ENCODE measurements at regions not wholly inside any gene's neighbourhood (a gene's known extent, or its start where the extent isn't known, plus 50 kb on each side); places are given as distances from the start of the nearest gene placed in this dataset.

DNA sequence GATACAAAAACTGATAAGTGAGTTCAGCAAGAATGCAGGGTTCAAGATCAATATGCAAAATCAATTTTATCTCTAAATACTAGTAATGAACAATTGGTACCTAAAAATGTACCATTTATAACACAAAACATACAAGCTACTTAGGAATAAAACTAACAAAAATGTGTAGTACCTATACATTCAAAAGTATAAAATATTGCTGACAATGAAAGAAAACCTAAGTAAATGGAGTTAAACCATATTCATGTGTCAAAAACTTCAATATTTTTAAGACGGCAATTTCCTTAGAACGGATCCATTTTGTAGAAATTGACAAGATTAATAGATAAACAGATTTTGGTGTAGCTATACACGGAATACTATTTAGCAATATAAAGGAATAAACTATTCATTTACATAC, 343.1 kb upstream of the CCDC54 start:
- TF ChIP-seq, protein P1, sequence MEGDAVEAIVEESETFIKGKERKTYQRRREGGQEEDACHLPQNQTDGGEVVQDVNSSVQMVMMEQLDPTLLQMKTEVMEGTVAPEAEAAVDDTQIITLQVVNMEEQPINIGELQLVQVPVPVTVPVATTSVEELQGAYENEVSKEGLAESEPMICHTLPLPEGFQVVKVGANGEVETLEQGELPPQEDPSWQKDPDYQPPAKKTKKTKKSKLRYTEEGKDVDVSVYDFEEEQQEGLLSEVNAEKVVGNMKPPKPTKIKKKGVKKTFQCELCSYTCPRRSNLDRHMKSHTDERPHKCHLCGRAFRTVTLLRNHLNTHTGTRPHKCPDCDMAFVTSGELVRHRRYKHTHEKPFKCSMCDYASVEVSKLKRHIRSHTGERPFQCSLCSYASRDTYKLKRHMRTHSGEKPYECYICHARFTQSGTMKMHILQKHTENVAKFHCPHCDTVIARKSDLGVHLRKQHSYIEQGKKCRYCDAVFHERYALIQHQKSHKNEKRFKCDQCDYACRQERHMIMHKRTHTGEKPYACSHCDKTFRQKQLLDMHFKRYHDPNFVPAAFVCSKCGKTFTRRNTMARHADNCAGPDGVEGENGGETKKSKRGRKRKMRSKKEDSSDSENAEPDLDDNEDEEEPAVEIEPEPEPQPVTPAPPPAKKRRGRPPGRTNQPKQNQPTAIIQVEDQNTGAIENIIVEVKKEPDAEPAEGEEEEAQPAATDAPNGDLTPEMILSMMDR (IDR thresholded peaks at IDR 0.05; ENCODE audit: low read depth, low read length, missing control alignments): no peak
- Histone ChIP-seq H3K27ac (no peak overlapping the region), H3K27me3 (replicated peaks) (no peaks in the 10 kb centered on the region), H3K4me3 (ENCODE audit: low read depth, low read length) (no peak overlapping the region), H3K36me3 (replicated peaks) (no peaks in the 10 kb centered on the region)
- in situ Hi-C loops (cut with HindIII; ENCODE audit: low pct_ligation_motif_present, low sequenced_read_pairs): no loop called here
- DNase-seq: no peak

DNA sequence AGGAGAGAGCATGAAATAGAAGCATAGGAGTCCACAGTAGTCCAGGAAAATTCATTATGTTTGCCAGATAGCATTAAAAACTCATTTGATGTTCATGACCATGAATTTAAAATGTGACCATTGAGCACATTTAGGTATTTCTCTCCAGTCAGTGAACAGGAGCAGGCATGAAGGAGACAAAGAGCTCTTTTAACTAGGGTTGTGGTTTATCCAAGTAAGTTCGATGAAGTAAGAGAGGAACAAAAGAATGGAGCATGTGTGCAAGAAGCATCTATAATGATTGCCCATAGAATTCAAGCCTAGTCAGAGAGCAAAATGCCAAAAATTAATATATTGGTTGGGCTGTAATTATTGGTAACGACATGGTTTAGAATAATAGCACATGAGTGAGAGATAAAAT, 342.1 kb upstream of the CCDC54 start:
- Histone ChIP-seq H3K36me3 (replicated peaks) (no peaks in the 10 kb centered on the region), H3K4me3 (ENCODE audit: low read depth, low read length) (no peak overlapping the region), H3K27ac (no peak overlapping the region), H3K27me3 (replicated peaks) (no peaks in the 10 kb centered on the region)
- TF ChIP-seq, protein P1 (IDR thresholded peaks at IDR 0.05; ENCODE audit: low read depth, low read length, missing control alignments): no peak
- DNase-seq: no peak
- in situ Hi-C loops (cut with HindIII; ENCODE audit: low pct_ligation_motif_present, low sequenced_read_pairs): no loop called here

DNA sequence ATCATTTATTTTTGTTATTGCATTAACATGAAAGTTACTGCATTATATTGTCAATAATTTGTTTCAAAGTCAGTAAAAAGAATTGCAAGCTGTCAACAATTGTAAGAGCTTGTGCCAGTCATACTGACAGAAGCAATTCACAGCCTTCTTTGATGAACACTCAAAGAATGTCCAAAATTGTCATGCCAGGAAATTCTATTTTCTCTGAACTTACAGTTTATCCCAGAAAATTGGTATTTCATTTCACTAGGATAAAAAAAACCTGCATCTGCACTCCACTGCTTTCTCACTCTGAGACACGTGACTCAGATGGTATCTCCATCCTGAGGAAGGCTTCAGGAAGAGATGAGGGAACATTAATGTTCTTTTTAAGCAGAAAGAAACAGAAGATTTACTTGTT, 332.6 kb upstream of the CCDC54 start:
- no peaks in the 10 kb centered on the region for H3K36me3 ChIP-seq (replicated peaks)
- in situ Hi-C loops (cut with HindIII; ENCODE audit: low pct_ligation_motif_present, low sequenced_read_pairs): no loop called here
- TF ChIP-seq, protein P1 (IDR thresholded peaks at IDR 0.05; ENCODE audit: low read depth, low read length, missing control alignments): no peak
- H3K27ac ChIP-seq: no peak overlapping the region
- no peak for DNase-seq
- H3K4me3 ChIP-seq (ENCODE audit: low read depth, low read length): no peak overlapping the region
- H3K27me3 ChIP-seq (replicated peaks): no peaks in the 10 kb centered on the region

DNA sequence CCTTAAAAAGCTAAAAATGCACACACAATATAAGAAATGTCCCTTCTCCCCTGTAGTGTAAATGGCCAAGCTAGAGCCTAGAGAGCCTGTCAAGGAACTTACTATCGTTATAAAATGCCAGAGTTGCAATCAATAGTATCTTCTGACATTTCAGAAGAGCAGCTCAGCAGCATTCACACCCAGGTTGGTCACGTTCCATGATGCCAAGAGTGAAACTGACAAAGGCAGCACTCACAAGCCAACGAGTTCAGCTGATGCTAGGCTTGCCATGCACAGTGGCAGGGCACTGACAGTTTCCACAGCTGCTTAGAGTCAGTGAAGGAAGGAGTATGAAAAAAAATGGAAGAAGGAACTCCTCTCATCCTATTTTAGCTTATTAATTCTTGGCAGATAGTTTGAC, 331.4 kb upstream of the CCDC54 start:
- no peak overlapping the region for H3K4me3 ChIP-seq (ENCODE audit: low read depth, low read length)
- H3K27me3 ChIP-seq (replicated peaks): no peaks in the 10 kb centered on the region
- TF ChIP-seq, protein P1 (IDR thresholded peaks at IDR 0.05; ENCODE audit: low read depth, low read length, missing control alignments): no peak
- no peak for DNase-seq
- H3K27ac ChIP-seq: no peak overlapping the region
- no peaks in the 10 kb centered on the region for H3K36me3 ChIP-seq (replicated peaks)
- in situ Hi-C loops (cut with HindIII; ENCODE audit: low pct_ligation_motif_present, low sequenced_read_pairs): no loop called here

DNA sequence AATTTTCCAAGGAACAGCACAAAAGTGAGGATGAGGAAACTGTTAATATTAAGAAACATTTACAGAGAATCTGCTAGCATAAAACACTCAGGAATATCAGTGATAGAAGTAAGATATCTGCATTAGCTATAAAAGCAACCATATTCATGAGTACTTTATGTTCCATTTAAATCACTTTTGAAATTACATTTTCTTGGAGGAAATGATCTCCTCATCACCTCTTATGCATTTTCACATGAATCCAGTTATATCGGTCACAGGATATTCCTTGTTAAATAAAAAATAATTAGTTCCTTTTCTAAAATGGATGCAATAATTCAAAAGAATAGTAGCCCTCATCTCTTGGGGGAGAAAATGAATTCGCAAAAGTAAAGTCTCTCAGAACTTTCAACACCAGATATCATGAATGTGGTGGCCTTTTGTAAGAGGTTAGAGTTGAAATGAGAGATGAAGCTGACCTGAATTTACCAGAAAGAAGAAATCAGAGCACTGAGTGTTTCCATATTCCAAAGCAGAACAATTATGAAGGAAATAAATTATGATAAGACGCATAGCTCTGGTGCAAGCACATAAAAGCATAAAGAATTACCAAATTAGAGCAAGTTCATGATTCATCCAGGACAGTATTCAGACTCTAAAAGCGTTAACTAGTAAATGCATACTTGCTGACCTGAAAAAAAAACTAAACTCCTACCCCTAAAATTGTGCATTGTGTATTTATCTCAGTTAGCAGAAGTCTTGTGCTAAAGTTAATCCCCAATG, 321.9 kb upstream of the CCDC54 start:
- in situ Hi-C loops (cut with HindIII; ENCODE audit: low pct_ligation_motif_present, low sequenced_read_pairs): no loop called here
- no peak for DNase-seq
- TF ChIP-seq, protein P1 (IDR thresholded peaks at IDR 0.05; ENCODE audit: low read depth, low read length, missing control alignments): no peak
- H3K36me3 ChIP-seq (replicated peaks): no peaks in the 10 kb centered on the region
- H3K27me3 ChIP-seq (replicated peaks): no peaks in the 10 kb centered on the region
- no peak overlapping the region for H3K27ac ChIP-seq
- H3K4me3 ChIP-seq (ENCODE audit: low read depth, low read length): no peak overlapping the region

DNA sequence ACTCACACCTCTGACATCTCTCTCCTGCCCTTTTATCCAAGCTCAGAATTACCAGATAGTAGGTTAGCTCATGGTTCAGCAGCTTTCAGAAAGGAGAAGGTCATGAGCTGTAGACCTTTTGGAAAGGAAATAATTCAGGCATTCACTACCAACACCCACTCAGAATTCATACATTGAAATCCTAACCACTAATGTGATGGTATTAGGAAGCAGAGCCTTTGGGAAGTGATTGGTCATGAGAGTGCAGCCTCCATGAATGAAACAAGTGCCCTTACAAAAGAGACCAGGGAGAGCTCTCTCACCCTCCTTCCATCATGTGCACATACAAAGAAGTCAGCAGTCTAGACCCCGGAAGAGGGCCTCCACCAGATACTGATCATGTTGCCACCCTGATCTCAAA, 315.8 kb upstream of the CCDC54 start:
- no peaks in the 10 kb centered on the region for H3K27me3 ChIP-seq (replicated peaks)
- H3K27ac ChIP-seq: no peak overlapping the region
- DNase-seq: no peak
- TF ChIP-seq, protein P1 (IDR thresholded peaks at IDR 0.05; ENCODE audit: low read depth, low read length, missing control alignments): no peak
- in situ Hi-C loops (cut with HindIII; ENCODE audit: low pct_ligation_motif_present, low sequenced_read_pairs): no loop called here
- H3K36me3 ChIP-seq (replicated peaks): no peaks in the 10 kb centered on the region
- no peak overlapping the region for H3K4me3 ChIP-seq (ENCODE audit: low read depth, low read length)

All from brain microvascular endothelial cell (primary cell).